Left lung (tissue), 4 donors: ENCODE measurements at regions not wholly inside any gene's neighbourhood (a gene's known extent, or its start where the extent isn't known, plus 50 kb on each side); places are given as distances from the start of the nearest gene placed in this dataset.

Experiments used
- ATAC-seq: fragments of 200-7000 bp; cut with Tn5 transposase; one replicate; pipeline ENCODE4 v1.9.1; 2020; ENCODE audit warnings: moderate library complexity
- DNase-seq, 4 donors: peaks; one replicate each; pipeline ENCODE4 v3.0.0-alpha.2; 2013 to 2020
- H3K27ac ChIP-seq, 2 donors: fragments of 200-600 bp; sonication (generic) in 1 of 2; one replicate each; pipeline versions ENCODE4 v1.5.0 to v1.8.0; 2020 to 2021
- H3K27me3 ChIP-seq, 2 donors: fragments of 200-600 bp; sonication (generic) in 1 of 2; one replicate each; pipeline versions ENCODE4 v1.5.0 to v1.8.0; 2020 to 2021
- H3K36me3 ChIP-seq, 2 donors: fragments of 200-600 bp; sonication (generic) in 1 of 2; one replicate each; pipeline versions ENCODE4 v1.5.0 to v1.8.0; 2020 to 2021
- H3K4me1 ChIP-seq, 2 donors: fragments of 200-600 bp; one replicate each; pipeline ENCODE4 v1.8.0; 2021
- H3K4me3 ChIP-seq, 2 donors: fragments of 200-600 bp; sonication (generic) in 1 of 2; one replicate each; pipeline versions ENCODE4 v1.5.0 to v1.8.0; 2020 to 2021; ENCODE audit warnings: mild to moderate bottlenecking in 1 of 2
- H3K9me3 ChIP-seq, 2 donors: fragments of 200-600 bp; sonication (generic) in 1 of 2; one replicate each; pipeline versions ENCODE4 v1.5.0 to v1.8.0; 2020 to 2021
- CTCF ChIP-seq, 2 donors: fragments of 200-600 bp; sonication (generic) in 1 of 2; IDR thresholded peaks; one replicate each; pipeline versions ENCODE4 v1.5.0 to v1.8.0; 2021; ENCODE audit warnings: antibody characterized with exemption in 2 of 2
- intact Hi-C, 2 donors: fragments of 100-400 bp; cut with DNase I; formaldehyde crosslinking; loops; one replicate each; pipeline versions ENCODE4 v1.11.2 to v1.14.2; 2022
- donor health status: DM: no; HTN: yes; CAD: no.
- donor health status: DM: no; HTN: no; CAD: no.

- ATAC-seq, result no peak
- H3K9me3 ChIP-seq, result no peaks in the 10 kb centered on the region
Measured at GRCh38 chr2:15782009-15782751, 158.2 kb upstream of the MYCN start.

DNA sequence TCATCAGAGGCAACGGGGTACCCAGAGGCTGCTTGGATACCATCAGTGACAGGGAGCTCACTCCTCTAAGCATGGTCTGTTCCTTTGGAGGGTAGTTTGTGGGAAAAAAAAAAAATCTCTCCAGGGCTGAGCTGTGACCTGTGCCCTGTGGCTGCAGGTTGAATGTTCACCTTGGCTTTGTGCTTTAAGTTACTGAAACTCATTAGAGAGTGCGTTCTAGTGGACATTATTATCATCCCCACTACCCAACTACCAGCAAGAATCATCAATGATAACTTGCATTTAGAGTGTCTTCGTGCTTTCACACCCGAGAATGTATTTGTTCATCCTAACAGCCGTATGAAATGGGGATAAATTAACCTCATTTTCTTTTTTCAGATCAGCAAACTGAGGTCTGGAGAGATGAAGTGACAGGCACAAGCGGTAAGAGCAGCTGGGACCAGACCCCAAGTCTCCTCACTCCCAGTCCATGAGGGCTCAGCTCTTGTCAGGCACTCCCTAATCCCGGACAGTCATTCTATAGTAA is 157.5 kb upstream of the MYCN start:
- no peak for DNase-seq
- no peaks in the 10 kb centered on the region for H3K9me3 ChIP-seq
- ATAC-seq, result no peak
- no peak overlapping the region for H3K27ac ChIP-seq
- peaks cover 0 to 38% of the 10 kb centered on the region in 2 donors for H3K27me3 ChIP-seq
- intact Hi-C loops, result no loop called here
- no peaks in the 10 kb centered on the region for H3K36me3 ChIP-seq
- H3K4me3 ChIP-seq, result no peak overlapping the region
- H3K4me1 ChIP-seq, result no peaks in the 10 kb centered on the region
- no peak for TF ChIP-seq CTCF (IDR thresholded peaks at IDR 0.05)

More at GRCh38 chr2:15782009-15782751, 158.2 kb upstream of the MYCN start:
- H3K4me3 ChIP-seq, result no peak overlapping the region
- intact Hi-C loops, result no loop called here
- no peak overlapping the region for H3K27ac ChIP-seq
- H3K4me1 ChIP-seq, result no peaks in the 10 kb centered on the region
- DNase-seq, result no peak
- H3K36me3 ChIP-seq, result no peaks in the 10 kb centered on the region
- H3K27me3 ChIP-seq, result peaks cover 0 to 38% of the 10 kb centered on the region in 2 donors
- no peak for TF ChIP-seq CTCF (IDR thresholded peaks at IDR 0.05)

GRCh38 chr2:15783489-15783888 is 156.9 kb upstream of the MYCN start:
- no peak overlapping the region for H3K27ac ChIP-seq
- DNase-seq (no peak), ATAC-seq (no peak)
- H3K4me3 ChIP-seq, result no peak overlapping the region
- TF ChIP-seq CTCF (IDR thresholded peaks at IDR 0.05), result no peak
- H3K27me3 ChIP-seq, result peaks cover 0 to 38% of the 10 kb centered on the region in 2 donors
- H3K36me3 ChIP-seq, result no peaks in the 10 kb centered on the region
- intact Hi-C loops, result no loop called here
- no peaks in the 10 kb centered on the region for H3K4me1 ChIP-seq
- H3K9me3 ChIP-seq, result no peaks in the 10 kb centered on the region

DNA sequence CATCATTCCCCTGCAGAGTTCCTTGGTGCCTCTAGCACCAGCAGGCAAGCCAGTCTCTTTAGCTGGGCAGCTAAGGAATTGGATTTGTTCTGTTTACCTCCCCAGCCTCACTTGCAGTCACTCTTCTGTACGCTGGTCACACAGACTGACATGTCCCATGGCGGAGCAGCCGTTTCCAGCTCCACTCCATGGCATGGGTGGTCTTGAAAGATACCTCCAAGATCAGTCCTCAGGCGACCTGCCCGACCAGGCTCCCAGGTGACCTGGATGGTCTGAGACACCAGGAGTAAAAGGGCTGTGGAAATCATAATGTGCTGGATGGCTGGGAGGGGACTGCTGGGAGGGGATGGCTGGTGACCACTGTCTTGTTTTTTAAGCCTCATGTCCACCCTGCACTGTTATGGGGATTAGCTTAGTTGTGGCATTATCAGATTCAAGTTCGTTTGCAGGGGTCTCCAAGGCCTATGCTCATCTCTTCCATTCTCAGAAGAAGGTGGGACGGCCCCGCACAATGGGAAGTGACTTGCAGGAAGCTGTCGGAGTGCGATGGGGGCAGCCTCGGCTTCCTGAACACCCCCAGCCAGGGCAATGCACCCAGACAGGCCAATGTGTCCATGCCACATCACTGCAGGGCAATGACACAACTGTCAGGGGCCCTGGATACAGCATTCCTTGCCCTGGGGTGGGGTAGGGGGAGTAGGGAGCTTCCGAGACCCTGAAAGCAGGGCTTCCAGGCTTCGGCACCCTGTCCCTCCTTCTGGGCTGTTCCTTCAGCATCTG is 156.1 kb upstream of the MYCN start:
- Histone ChIP-seq H3K9me3 (no peaks in the 10 kb centered on the region), H3K27me3 (peaks cover 0 to 38% of the 10 kb centered on the region in 2 donors), H3K27ac (no peak overlapping the region), H3K4me1 (no peaks in the 10 kb centered on the region), H3K36me3 (no peaks in the 10 kb centered on the region), H3K4me3 (no peak overlapping the region)
- intact Hi-C loops, result no loop called here
- DNase-seq (no peak), ATAC-seq (no peak)
- no peak for TF ChIP-seq CTCF (IDR thresholded peaks at IDR 0.05)
